Loucy (cell line): ENCODE measurements at regions not wholly inside any gene's neighbourhood (a gene's known extent, or its start where the extent isn't known, plus 50 kb on each side); places are given as distances from the start of the nearest gene placed in this dataset.

Source experiments
- CTCF ChIP-seq: fragments of 200-600 bp; sonication (generic); conservative IDR thresholded peaks from 2 replicates; pipeline ENCODE4 v1.5.1; 2014; ENCODE audit warnings: mild to moderate bottlenecking, antibody characterized with exemption, low read length
- EZH2phosphoT487 ChIP-seq: fragments of 200-600 bp; IDR thresholded peaks from 2 replicates; pipeline ENCODE4 v1.6.1; 2018; ENCODE audit warnings: antibody characterized with exemption, mild to moderate bottlenecking, moderate library complexity, borderline replicate concordance

GRCh38 chr12:24172031-24172772, 222.7 kb upstream of the SOX5 start:
- TF ChIP-seq CTCF (no peak), EZH2phosphoT487 (no peak)
